ENCODE measurements at regions not wholly inside any gene's neighbourhood (a gene's known extent, or its start where the extent isn't known, plus 50 kb on each side); places are given as distances from the start of the nearest gene placed in this dataset.

- TF ChIP-seq CTCF (IDR thresholded peaks at IDR 0.05): no peak
- no peak for TF ChIP-seq POLR2A (IDR thresholded peaks at IDR 0.05)
Measured at GRCh38 chr5:52283221-52283620, 504.5 kb upstream of the ITGA1 start.
